NCI-H128 (cell line): ENCODE measurements at regions not wholly inside any gene's neighbourhood (a gene's known extent, or its start where the extent isn't known, plus 50 kb on each side); places are given as distances from the start of the nearest gene placed in this dataset.

Experiments used
- DNase-seq: peaks from one replicate; lab custom pipeline; 2025; ENCODE audit not compliant: unreplicated experiment; lab: John Stamatoyannopoulos, UW

DNA sequence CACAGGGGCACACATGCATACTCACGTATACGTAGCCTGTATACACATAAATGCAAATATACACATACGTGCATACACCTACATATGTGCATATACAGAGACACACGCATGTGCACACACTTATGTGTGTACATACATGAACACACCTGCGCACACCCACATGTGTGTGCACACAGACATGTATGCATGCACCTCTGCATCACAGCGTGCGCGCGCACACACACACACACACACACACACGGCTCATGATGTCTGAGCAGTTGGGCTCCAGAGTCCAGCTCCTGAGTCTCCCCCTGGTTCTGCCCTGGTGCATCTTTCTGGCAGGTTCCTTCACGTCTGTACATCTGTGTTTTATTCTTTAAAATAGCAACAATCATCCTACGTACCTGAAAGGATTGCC is 600.5 kb downstream of the NPHP4 start:
- no peak for DNase-seq

DNA sequence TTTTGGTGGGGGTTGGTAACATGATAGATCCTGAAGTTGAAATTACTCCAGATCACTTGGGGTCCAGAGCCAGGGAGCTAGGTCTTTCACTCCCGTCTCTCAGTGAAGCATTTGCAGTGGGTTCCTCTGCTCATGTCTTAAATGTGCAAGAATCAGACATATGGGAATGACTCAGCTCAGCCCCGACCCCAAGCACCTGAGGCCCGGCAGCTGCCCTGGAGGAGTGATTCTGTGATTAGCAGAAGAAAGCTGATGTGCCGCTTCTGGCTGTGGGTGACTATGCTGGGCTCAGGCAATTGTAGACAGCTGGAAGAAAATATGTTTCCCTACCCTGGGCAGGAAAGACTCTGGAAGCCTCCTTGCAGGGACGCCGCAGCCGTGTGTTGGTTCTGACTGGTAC is 601.7 kb downstream of the NPHP4 start:
- DNase-seq, result no peak

DNA sequence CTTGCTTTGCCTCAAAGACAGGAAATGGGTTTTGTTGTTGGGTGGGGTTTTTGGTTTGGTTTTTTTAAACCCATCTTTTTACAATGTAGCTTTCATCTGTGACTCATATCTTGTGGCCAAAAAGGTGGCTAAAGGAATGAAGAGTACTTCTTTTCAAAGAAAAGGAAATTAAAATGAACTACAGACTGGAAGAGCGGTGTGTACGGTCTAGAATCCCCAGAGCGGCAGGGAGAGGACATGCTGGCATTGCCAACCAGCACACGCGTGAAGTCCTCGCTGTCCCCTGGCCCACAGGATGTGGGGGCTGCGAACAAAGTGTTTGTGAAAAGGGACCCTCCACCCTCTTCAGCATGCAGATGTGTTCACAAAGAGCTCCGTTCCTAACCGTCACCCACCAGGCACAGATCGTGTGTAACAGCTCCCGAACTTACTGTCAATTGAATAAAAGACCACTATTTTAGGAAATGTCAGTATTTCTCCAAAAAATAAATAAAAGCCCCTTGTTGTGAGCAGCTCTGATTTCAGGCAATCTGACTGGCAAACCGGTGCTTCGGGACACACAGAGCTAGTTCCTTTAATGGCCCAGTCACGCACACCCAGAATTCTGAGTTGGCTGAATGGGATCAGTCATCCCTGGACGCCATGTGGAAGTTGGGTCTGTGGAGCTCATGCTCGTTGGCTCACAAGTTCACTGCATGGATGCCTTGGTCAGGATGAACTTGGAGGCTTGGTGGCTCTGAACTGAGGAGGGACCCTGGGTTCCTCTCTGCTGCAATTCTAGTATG is 602.9 kb downstream of the NPHP4 start:
- no peak for DNase-seq

DNA sequence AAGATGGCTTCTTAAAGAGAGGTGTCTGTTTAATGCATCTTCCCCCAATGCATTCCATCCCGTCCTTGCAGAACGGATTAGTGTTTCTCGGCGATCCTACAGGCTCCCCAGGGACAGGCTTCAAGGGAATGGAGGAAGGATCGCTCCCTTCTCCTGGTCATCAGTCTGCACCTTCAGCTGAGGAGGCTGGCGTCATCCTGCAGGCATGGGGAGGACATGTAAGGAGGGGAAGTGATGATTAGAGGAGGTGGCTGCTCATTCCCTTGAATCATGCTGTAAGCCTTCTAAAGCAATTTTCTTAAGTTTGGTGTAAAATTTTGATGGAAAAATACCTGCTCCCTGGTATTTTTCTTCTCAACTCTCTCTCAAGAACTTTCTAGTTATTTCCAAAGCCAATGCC is 603.6 kb downstream of the NPHP4 start:
- no peak for DNase-seq

DNA sequence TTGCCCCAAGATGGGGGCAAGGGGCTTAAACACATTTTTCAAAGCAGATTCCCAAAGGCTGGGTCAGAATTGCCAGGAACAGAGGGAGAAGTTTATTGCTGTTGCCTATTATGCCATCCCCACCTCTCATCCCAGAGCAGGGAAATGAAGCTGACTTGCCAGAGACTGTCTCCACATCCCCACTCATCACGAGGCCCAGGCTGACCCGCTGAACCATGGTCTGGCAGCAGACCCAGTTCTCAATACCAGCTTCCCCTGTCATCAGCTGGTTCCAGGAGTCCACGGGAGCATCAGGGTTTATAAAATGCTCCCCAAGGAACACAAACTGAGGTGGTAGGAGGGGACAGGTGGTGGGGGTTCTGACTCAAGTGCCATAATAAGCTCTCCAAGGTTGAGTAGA is 605.9 kb downstream of the NPHP4 start:
- no peak for DNase-seq

DNA sequence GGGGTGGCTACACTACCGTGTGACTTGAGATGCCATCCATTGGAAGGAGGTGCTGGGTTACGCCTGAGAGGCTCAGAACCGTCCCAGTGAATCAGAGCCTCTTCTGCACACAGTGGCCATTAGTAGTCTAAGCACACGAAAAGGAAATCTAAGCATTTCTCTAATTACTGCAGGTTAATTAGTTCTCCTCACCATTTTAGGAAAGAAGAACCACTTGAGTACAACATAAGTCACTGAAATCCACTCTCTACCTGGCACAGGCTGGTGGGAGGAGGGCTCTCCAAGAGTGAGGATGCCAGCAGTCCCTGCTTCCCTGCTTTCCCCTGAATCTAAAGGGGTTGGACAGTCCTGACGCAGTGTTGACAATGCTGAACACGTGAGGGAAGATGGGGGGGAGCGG is 606.3 kb downstream of the NPHP4 start:
- no peak for DNase-seq

DNA sequence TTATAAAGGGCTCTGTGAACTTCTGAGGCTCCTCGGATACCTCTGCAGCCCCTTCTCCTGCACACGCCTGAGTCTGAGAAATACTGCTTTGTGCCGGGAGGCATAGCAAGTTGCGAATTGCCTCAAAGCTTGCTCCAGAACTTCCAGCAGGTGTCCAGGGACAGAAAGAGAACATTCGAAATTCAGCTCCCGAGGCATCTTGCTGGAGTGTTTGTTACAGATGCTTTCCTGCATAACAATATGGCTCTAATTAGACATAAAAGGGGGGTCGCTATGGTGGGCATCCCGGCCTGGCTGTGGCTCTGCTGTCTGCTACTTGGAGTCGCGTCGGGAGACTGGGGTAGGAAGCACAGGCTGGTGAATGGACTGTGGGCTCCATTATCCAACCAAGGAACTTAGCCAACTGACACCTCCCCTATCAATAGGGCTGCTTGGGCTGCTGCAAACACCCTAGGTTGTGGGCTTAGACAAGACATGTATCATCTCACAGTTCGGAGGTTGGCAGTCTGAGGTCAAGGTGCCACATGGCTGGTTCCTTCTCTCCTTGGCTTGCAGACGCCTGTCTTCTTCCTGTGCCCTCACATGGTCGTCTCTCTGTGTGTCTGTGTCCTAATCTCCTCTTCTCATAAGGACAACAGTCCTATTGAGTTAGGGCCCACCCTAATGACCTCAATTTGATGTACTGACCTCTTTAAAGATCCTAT is 607.0 kb downstream of the NPHP4 start:
- no peak for DNase-seq

DNA sequence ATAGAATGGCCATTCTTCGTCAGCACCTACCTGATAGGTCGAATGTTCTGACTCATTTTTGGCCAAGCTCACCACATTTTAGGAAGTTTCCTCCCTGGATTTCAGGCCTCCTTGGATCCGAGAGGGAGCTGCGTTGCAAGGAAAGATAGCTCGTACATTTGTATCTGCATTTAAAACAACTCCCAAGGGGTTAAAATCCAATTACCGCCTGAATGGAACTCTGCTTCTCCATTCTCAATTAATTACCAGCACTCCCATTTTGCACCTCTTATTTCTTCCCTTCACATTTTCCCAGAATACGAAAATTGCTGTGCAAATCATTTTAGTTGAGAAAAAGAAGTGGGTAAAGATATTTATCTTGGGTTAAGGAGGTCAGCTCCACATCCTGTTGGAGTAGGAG is 610.7 kb downstream of the NPHP4 start:
- no peak for DNase-seq

DNA sequence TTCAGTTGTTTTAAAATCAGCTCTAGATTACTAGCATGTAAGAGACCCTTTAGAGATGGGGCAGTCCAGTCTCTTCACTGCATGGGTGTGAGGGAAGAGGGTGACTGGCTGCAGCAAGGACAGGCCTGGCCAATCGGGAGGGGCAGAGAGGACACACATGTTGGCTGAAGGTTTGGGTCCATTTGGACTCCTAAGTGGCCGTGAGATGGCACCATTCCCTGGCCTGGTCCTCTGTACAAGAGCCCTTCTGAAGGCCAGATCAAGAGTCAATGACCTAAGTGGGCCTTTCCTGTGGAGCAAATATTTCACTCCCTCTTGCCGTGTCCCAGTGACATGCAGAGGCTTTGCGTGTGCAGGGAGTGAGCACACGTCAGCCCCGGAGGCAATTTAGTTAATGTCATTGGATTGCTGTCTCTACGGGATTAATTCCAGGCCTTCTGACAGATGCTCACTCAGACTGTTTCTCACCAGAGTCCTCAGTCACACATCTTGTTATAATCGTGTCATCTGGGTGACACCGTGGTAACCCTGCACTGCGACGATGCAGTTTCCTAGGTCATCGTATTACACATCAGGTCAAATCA is 613.0 kb downstream of the NPHP4 start:
- DNase-seq, result no peak

DNA sequence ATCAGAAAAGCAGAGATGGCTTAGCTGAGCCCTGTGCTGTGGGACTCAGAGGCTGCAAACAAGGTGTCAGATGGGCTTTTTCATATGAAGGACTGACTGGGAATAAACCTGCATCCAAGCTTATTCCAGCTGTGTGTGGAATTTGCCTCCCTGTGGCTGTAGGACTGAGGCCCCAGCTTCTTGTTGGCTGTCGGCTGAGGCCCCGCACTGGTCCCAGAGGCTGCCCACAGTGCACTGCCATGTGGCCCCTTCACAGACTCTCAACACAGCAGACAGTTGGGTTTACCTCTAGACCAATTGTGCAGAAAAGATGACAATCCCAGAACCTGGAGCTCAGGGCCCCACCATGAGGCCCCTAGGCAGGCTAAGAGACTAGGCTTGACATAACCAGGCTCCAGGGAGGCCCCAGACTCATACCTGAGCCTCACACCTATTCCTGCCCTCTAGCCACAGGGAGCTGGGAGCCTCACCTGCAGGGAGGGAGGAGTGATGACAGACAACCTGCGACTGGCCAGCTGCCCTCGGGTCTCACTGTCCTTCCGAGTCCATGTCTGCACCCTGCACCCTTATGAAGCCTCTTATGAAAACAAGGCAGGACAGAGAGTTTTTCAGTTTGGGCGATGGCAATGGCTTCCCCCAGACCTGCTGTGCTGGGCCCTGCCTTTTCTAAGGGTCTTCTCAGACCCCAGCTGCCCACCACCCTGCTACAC is 615.5 kb downstream of the NPHP4 start:
- DNase-seq, result no peak

DNA sequence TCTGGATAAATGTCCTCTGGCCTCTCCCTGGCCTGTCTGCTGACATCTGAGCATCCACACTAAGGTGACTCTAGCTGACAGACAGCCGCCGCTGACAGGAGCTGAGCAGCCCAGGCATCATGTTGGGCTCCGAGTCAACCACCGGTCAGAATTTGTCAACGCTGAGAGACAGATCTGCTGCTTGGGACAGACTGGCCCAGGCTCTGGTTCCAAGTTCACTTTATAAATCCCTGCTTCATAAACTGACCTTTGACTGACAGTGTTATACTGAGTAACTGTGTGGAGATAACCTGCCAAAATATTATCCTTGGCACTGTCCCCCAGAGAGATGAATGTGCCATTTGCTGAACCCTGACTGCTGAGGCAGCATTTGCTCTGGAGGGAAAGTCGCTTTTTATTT is 616.7 kb downstream of the NPHP4 start:
- DNase-seq, result no peak

DNA sequence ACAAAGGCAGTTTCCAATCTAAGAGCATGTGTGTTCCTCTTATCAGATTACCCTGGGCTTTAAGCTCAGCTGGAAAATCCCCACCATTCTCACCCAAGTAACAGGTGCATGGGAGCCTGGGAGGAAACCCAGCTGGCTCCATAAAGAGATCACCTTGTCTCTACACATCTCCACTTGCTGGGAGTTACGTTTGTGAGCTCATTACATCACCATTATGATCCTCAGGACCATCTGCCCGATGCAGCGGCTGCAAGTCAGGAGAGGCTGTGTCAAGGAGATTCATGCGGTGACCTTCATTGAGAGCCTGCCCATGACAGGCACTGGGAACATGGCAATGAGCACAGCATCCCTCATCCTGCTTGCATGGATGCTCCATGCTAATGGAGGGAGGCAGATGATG is 618.0 kb downstream of the NPHP4 start:
- no peak for DNase-seq

DNA sequence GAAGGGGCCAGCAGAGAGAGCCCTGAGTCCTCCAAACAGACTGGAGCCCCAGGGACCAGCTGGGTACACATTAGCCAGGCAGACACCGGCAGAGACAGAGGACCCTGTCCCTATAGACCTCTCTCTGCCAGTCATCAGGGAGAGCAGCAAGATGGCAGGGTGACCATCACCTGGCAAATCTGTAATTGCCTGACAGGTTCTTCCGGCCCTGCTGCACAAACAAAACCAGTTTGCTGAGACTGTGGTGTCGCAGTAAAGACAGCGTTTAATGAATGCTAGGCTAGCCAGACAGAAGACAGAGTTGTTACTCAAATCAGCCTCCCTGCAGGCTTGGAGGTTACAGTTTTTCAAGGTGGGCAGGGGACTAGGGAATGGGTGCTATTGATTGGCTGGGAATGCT is 618.9 kb downstream of the NPHP4 start:
- no peak for DNase-seq

DNA sequence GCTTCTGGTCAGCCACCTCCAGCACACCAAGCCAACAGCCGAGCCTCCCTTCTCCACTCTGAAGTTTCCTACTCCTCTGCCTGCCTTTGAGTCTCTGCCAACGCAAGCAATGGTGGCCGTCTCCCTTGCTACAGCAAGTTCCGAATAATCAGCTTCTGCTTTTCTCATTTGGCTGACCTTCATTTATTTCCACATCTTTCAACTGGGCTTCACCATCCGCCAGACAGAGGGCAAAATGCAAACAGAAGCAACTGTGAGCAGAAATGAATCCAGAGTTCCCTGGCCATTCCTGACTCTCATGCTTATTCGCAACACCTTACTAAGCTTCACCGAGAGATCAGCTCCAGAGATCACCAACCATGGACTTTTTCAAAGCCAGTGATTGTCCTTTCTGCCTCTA is 621.0 kb downstream of the NPHP4 start:
- no peak for DNase-seq

DNA sequence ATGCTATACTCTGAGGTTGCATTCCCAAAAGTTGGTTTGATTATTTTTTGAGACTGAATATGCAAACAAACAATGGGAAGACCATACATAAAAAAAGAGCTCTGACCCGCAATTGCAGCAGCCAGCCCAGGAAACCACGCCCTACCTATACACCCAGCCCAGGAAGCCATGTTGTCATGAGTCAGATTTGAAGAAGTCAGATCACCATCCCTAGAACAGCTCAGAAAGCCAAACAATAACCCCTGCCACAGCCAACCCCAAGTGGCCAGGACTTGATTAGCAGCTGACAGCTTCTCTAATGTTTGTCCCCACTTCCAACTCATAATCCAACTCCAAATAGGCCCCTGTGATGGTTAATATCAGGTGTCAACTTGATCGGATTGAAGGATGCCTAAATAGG is 621.9 kb downstream of the NPHP4 start:
- no peak for DNase-seq

DNA sequence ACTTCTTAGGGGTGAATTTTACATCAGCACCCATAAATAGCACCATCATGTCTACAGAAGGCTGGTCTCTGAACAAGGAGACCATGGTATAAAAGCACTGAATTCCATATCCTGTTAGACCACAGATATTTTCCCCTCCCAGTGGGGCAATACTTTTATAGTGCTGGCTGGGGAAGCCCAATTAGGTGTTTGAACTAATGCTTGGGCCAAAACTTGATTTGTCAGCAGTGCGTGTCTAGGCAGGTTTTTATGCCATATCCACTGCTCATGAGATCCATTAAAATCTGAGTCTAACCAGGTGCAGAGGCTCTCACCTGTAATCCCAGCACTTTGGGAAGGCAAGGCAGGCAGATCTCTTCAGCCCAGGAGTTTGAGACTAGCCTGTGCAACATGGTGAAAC is 623.0 kb downstream of the NPHP4 start:
- no peak for DNase-seq

DNA sequence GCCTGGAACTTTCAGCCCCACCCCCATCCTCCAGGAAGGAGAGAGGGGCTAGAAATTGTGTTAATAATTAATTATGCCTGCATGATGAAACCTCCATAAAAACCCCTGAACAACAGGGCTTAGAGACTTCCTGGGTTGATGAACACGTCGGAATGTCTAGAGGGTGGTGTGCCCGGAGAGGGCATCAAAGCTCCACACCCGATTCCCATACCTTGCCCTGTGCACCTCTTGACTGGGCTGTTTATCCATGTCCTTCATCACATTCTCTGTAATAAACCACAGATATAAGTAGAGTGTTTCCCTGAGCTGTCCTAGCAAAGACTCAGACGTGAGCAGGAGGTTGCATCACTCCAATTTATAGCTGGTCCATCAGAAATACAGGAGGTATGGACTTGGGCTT is 624.0 kb downstream of the NPHP4 start:
- DNase-seq, result no peak

DNA sequence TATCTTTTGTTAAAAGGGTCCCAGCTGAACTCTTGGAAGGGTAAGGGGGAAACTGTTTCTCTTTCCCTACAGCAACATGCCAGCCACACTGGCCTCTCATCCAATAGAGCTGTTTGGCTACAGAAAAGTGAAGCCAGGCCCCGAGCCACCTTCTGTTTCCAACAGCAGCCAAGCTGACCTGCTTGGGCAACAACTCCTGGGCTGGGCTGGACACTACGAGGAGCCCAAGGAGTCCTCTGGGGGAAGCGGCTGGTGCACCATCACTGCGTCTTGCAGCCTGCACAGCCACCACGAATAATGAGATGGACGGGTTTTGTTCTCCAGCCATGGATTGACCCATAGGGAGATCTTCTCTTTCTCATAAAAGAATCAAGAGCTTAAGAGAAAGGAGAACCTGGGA is 624.9 kb downstream of the NPHP4 start:
- no peak for DNase-seq

DNA sequence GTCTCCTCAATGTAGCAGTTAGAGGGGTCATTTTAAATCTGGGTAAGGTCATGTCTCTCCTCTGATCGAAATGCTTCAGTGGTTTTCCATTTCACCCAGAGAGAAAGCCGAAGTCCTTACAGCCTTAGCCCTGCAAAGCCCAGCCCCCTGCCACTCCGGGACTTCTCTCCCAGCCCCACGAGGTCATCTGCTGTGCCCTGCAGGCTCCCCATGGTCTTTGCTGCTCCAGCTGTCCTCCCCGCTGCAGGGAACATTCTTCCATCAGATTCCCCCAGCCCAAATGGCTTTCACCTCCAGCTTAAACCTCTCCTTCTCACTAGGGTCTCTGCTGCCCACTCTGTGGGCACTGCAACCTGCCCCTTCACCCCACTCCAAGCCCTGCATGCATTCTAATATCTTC is 626.5 kb downstream of the NPHP4 start:
- DNase-seq, result no peak

DNA sequence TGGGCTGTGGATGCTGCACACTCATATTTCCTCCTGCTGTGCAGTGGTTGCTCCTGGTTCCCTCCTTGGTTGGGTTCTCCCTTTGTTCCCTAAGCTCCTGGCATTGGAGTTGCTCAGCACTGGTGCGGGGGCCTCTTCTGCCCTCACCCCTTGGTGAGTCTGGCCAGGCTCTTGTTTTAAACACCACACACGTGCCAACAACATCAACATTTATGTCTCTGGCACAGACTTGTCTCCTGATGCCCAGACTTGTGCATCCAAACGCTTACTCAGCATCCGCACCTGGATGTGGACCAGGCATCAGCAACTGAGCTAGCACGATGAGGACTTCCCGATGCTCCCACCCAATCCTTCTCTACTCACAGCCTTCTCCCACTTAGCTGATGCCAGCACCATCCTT is 627.6 kb downstream of the NPHP4 start:
- DNase-seq, result no peak

DNA sequence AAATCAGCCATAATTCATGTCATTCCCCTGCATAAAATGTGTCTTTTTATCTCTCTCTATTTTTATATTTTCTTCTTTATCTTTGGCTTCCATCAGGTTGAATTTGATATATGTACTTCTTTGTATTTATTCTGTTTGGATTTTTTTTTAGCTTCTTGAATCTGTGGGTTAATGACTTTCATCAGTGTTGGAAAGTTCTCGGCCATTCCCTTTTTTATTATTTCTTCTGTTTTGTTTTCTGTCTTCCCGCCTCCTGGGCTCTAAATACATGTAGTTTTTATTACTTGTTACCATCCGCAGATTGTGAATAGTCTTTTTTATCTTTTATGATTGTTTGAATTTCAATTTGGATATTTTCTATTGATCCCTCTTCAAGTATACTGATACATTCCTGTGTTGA is 637.5 kb downstream of the NPHP4 start:
- DNase-seq, result no peak

DNA sequence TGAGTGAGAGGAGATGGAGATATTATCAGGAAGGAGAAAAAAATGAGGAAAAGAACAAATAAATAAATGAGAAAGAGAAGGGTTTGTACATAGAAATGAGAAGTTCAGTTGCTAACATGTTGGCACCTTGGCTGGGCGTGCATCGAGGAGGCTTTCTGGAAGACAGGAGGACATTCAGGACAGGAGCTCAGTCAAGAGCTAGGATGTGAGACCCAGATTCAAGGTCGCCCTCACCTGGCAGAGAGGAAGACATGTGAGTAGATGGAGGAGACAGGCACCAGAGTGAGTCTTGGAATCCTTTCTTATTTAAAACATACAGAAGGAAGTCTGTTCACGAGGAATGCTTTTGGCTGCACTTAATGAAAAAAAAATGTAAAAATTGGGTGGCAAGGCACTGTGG is 640.9 kb downstream of the NPHP4 start:
- DNase-seq, result no peak
